HCT116 (cell line): ENCODE measurements at regions not wholly inside any gene's neighbourhood (a gene's known extent, or its start where the extent isn't known, plus 50 kb on each side); places are given as distances from the start of the nearest gene placed in this dataset.

Experiments
- ATAC-seq: fragments of 200-7000 bp; cut with Tn5 transposase; 2 replicates; pipeline ENCODE4 v1.9.1; 2020; ENCODE audit warnings: mild to moderate bottlenecking, moderate library complexity
- BruUV-seq: library from RNA; stranded (reverse); fragments of 400-500 nt; replicated peaks from 2 replicates; lab custom pipeline; 2021; lab: Mats Ljungman, UMichigan
- CTCF ChIA-PET: fragments of 300-600 bp; sonication (Branson Sonifier 250); formaldehyde crosslinking; loops from one replicate; lab custom pipeline; 2021; ENCODE audit warnings: antibody characterized with exemption; lab: Charles Lee
- POLR2A ChIA-PET: fragments of 300-600, 350-600 bp; sonication (Branson Sonifier 250); formaldehyde crosslinking; loops from one replicate; lab custom pipeline; 2021; ENCODE audit warnings: antibody characterized with exemption; lab: Charles Lee
- RAD21 ChIA-PET, 2 experiments: fragments of 300-600 bp; sonication (Branson Sonifier 250); formaldehyde crosslinking; loops; one replicate each; lab custom pipeline; 2023; ENCODE audit warnings: low total read pairs in 2 of 2; ENCODE audit not compliant: uncharacterized antibody in 2 of 2, unreplicated experiment in 2 of 2, low non-redundant PET in 1 of 2; lab: Charles Lee
- DNase-seq: peaks from one replicate; pipeline ENCODE4 v3.0.0-alpha.2; 2010; ENCODE audit warnings: low read depth, low spot score
- H2AFZ ChIP-seq: fragments of 200-600 bp; shearing (Covaris generic), sonication (generic); 2 replicates; pipeline ENCODE4 v1.6.1; 2017; ENCODE audit warnings: low read depth, mixed run types, mixed read lengths, antibody characterized with exemption, low read length; ENCODE audit not compliant: poor library complexity, severe bottlenecking
- H3K27ac ChIP-seq: 2 replicates; pipeline ENCODE4 v1.5.1; 2012; ENCODE audit warnings: low read depth, low read length
- H3K27me3 ChIP-seq: fragments of 200-600 bp; sonication (generic); 2 replicates; pipeline ENCODE4 v1.6.1; 2016; ENCODE audit warnings: mixed run types, low read length, mixed read lengths; ENCODE audit not compliant: insufficient read depth
- H3K36me3 ChIP-seq, 2 experiments: fragments of 200-500 bp in 1 of 2; fragments of 200-600 bp in 1 of 2; sonication (Bioruptor generic) in 1 of 2; sonication (generic) in 1 of 2; 2 replicates each; pipeline versions ENCODE4 v1.5.1 to v1.6.1; 2014 to 2016; ENCODE audit warnings: low read length in 2 of 2, inconsistent platforms in 1 of 2, mixed read lengths in 1 of 2, mixed run types in 1 of 2; ENCODE audit not compliant: insufficient read depth in 2 of 2, control insufficient read depth in 1 of 2
- H3K4me1 ChIP-seq, 2 experiments: fragments of 200-600 bp in 1 of 2; sonication (generic) in 1 of 2; 2 replicates each; pipeline versions ENCODE4 v1.5.1 to v1.6.1; 2012 to 2017; ENCODE audit warnings: low read length in 2 of 2, inconsistent platforms in 1 of 2, mild to moderate bottlenecking in 1 of 2, mixed read lengths in 1 of 2, mixed run types in 1 of 2, moderate library complexity in 1 of 2; ENCODE audit not compliant: insufficient read depth in 2 of 2, control insufficient read depth in 1 of 2
- H3K4me2 ChIP-seq: fragments of 200-600 bp; sonication (generic); 2 replicates; pipeline ENCODE4 v1.6.1; 2017; ENCODE audit warnings: mixed run types, low read length, mixed read lengths
- H3K4me3 ChIP-seq, 2 experiments: fragments of 200-600 bp in 1 of 2; sonication (generic) in 1 of 2; replicated peaks in 1 of 2; 2 replicates each; pipeline ENCODE4 v1.5.1; 2011 to 2016; ENCODE audit warnings: low read length in 2 of 2, control low read depth in 1 of 2, low read depth in 1 of 2, mild to moderate bottlenecking in 1 of 2, mixed read lengths in 1 of 2, mixed run types in 1 of 2
- H3K79me2 ChIP-seq: fragments of 200-600 bp; sonication (generic); 2 replicates; pipeline ENCODE4 v1.6.1; 2017; ENCODE audit warnings: mild to moderate bottlenecking, mixed run types, low read length, moderate library complexity, mixed read lengths; ENCODE audit not compliant: insufficient read depth
- H3K9ac ChIP-seq: fragments of 200-600 bp; sonication (generic); 2 replicates; pipeline ENCODE4 v1.6.1; 2016; ENCODE audit warnings: low read length, mixed read lengths
- H3K9me2 ChIP-seq: fragments of 200-600 bp; sonication (generic), shearing (Covaris generic); 2 replicates; pipeline ENCODE4 v1.6.1; 2017; ENCODE audit warnings: mixed run types, mild to moderate bottlenecking, moderate library complexity; ENCODE audit not compliant: insufficient read depth
- H3K9me3 ChIP-seq, 2 experiments: fragments of 200-500 bp in 1 of 2; fragments of 200-600 bp in 1 of 2; sonication (Bioruptor generic) in 1 of 2; sonication (generic) in 1 of 2; 2 replicates each; pipeline ENCODE4 v1.6.1; 2014 to 2017; ENCODE audit warnings: low read length in 2 of 2, mixed read lengths in 2 of 2, inconsistent platforms in 1 of 2, low read depth in 1 of 2, mild to moderate bottlenecking in 1 of 2, mixed run types in 1 of 2, moderate library complexity in 1 of 2; ENCODE audit not compliant: control insufficient read depth in 1 of 2, insufficient read depth in 1 of 2
- H4K20me1 ChIP-seq: fragments of 200-600 bp; sonication (generic), shearing (Covaris generic); 2 replicates; pipeline ENCODE4 v1.6.1; 2017; ENCODE audit warnings: mixed run types, mild to moderate bottlenecking, moderate library complexity; ENCODE audit not compliant: insufficient read depth
- CBX3 ChIP-seq: IDR thresholded peaks from 2 replicates; pipeline ENCODE4 v1.6.1; 2012; ENCODE audit warnings: low read depth
- CEBPB ChIP-seq: IDR thresholded peaks from 2 replicates; pipeline ENCODE4 v1.6.1; 2012; ENCODE audit warnings: low read depth
- CTCF ChIP-seq, 3 experiments: fragments of 200-600 bp in 1 of 3; sonication (generic) in 1 of 3; IDR thresholded peaks in 2 of 3; conservative IDR thresholded peaks in 1 of 3; 2 replicates each; pipeline ENCODE4 v1.5.1; 2012 to 2017; ENCODE audit warnings: low read depth in 2 of 3, low read length in 2 of 3, antibody characterized with exemption in 1 of 3, borderline replicate concordance in 1 of 3, control low read depth in 1 of 3, mild to moderate bottlenecking in 1 of 3, mixed read lengths in 1 of 3, mixed run types in 1 of 3, moderate library complexity in 1 of 3; ENCODE audit not compliant: insufficient read depth in 1 of 3
- EZH2 ChIP-seq: fragments of 200-600 bp; sonication (generic); IDR thresholded peaks from 2 replicates; pipeline ENCODE4 v1.6.1; 2017; ENCODE audit warnings: antibody characterized with exemption, mixed run types
- FOSL1 ChIP-seq: IDR thresholded peaks from 2 replicates; pipeline ENCODE4 v1.6.1; 2012; ENCODE audit warnings: low read depth
- MAX ChIP-seq: IDR thresholded peaks from 2 replicates; pipeline ENCODE4 v1.6.1; 2012
- REST ChIP-seq: IDR thresholded peaks from 2 replicates; pipeline ENCODE4 v1.6.1; 2012; ENCODE audit warnings: low read depth
- SIN3A ChIP-seq: IDR thresholded peaks from 2 replicates; pipeline ENCODE4 v1.6.1; 2012; ENCODE audit warnings: low read depth
- SP1 ChIP-seq: IDR thresholded peaks from 2 replicates; pipeline ENCODE4 v1.6.1; 2012; ENCODE audit warnings: low read depth
- intact Hi-C: fragments of 100-400 bp; cut with micrococcal nuclease; formaldehyde crosslinking; loops from 2 replicates; pipeline ENCODE4 v1.10.0; 2022

- no peaks in the 10 kb centered on the region for H3K36me3 ChIP-seq
- TF ChIP-seq MAX (no peak), SIN3A (no peak), REST (no peak), SP1 (no peak), CBX3 (no peak), CEBPB (no peak), FOSL1 (no peak), CTCF (IDR thresholded peaks at IDR 0.05 in 2 of 3, conservative IDR thresholded peaks at IDR 0.05 in 1 of 3; ENCODE audit: borderline replicate concordance in 1 of 3, insufficient read depth in 1 of 3, low read depth in 2 of 3, low read length in 2 of 3) (no peak), EZH2 (no peak)
- no peaks in the 10 kb centered on the region for H4K20me1 ChIP-seq
- ChIA-PET POLR2A (no interaction called here), CTCF (no interaction called here), RAD21 (no interaction called here)
- H3K79me2 ChIP-seq, result no peaks in the 10 kb centered on the region
- H3K9ac ChIP-seq, result no peak overlapping the region
- no peaks in the 10 kb centered on the region for H3K27me3 ChIP-seq
- H3K27ac ChIP-seq, result no peak overlapping the region
- no peak overlapping the region for H3K4me2 ChIP-seq
- DNase-seq, result no peak
- no peaks in the 10 kb centered on the region for H3K4me1 ChIP-seq
- H3K4me3 ChIP-seq, result no peak overlapping the region
- peaks cover 0 to 9% of the 10 kb centered on the region in 2 experiments; a peak in 3 of 4 replicates for H3K9me3 ChIP-seq
- H3K9me2 ChIP-seq, result no peaks in the 10 kb centered on the region
- BruUV-seq, result no TSS peak
- intact Hi-C loops, result no loop called here
- H2AFZ ChIP-seq, result no peak overlapping the region
- no peak for ATAC-seq
Observed at GRCh38 chr2:122563781-122564180, 808.3 kb downstream of the TSN start.
